Esophagus squamous epithelium (tissue), 4 donors: ENCODE measurements at regions not wholly inside any gene's neighbourhood (a gene's known extent, or its start where the extent isn't known, plus 50 kb on each side); places are given as distances from the start of the nearest gene placed in this dataset.

Experiments
- POLR2A ChIP-seq, 4 donors: fragments of 450-650 bp; IDR thresholded peaks; one replicate each; pipeline ENCODE4 v1.6.1; 2017; ENCODE audit warnings: antibody characterized with exemption in 4 of 4, mild to moderate bottlenecking in 4 of 4, moderate library complexity in 3 of 4
- TF ChIP-seq, protein P1 (sequence below), 6 experiments: fragments of 450-650 bp in 4 of 6; fragments of 200-600 bp in 2 of 6; sonication (generic) in 2 of 6; IDR thresholded peaks; one replicate each; pipeline ENCODE4 v1.5.1; 2016 to 2019; ENCODE audit warnings: antibody characterized with exemption in 6 of 6, mild to moderate bottlenecking in 4 of 6, moderate library complexity in 4 of 6

DNA sequence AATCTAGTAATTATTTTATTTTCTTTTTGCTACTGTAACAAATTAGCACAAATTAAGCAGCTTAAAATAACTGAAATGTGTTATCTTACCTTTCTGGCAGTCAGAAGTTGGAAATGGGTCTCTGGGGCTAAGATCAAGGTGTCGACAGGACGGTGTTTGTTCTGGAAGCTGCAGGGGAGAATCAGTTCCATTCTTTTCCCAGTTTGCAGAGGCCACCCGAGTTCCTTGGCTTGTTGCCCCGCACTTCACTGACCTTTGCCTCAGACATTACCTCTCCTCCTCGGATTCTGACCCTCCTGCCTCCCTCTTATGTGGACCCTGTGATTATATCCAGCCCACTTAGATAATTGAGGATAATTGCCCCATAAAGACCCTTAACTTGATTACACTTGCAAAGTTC lies 61.0 kb upstream of the MAF start:
- TF ChIP-seq, protein P1, sequence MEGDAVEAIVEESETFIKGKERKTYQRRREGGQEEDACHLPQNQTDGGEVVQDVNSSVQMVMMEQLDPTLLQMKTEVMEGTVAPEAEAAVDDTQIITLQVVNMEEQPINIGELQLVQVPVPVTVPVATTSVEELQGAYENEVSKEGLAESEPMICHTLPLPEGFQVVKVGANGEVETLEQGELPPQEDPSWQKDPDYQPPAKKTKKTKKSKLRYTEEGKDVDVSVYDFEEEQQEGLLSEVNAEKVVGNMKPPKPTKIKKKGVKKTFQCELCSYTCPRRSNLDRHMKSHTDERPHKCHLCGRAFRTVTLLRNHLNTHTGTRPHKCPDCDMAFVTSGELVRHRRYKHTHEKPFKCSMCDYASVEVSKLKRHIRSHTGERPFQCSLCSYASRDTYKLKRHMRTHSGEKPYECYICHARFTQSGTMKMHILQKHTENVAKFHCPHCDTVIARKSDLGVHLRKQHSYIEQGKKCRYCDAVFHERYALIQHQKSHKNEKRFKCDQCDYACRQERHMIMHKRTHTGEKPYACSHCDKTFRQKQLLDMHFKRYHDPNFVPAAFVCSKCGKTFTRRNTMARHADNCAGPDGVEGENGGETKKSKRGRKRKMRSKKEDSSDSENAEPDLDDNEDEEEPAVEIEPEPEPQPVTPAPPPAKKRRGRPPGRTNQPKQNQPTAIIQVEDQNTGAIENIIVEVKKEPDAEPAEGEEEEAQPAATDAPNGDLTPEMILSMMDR (IDR thresholded peaks at IDR 0.05), result no peak
- TF ChIP-seq POLR2A (IDR thresholded peaks at IDR 0.05), result no peak
